GM19035 (cell line): ENCODE measurements at regions not wholly inside any gene's neighbourhood (a gene's known extent, or its start where the extent isn't known, plus 50 kb on each side); places are given as distances from the start of the nearest gene placed in this dataset.
"Not testable (repeated sequence)": the region's sequence is repeated elsewhere in the genome, so short reads cannot be mapped to it uniquely, and the experiment has no call there.

Source experiments
- ATAC-seq: cut with Tn5 transposase; IDR thresholded peaks from one replicate; pipeline ENCODE4 v1.9.1; 2021; ENCODE audit not compliant: unreplicated experiment

DNA sequence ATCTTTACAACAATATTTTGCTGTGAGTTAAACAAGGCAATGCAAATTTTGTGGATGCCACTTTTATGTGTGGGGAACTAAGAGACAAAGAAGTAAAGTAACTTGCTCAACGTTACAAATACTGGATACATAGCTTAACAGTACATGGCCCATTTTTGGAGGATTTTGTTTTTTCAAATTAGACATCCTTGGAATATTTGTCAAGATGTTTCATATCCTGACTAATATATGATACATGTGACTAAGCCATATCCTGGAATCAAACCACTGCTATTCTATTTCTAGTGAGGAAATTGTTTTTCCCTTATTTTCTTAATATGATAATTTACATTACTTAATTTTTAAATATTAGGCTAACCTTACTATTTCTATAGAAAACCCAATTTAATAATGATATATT is 529.8 kb downstream of the DMRTA1 start:
- no peak for ATAC-seq

GRCh38 chr9:22980429-22980828 is 533.8 kb downstream of the DMRTA1 start:
- ATAC-seq = not testable (repeated sequence)

- no peak for ATAC-seq
These were observed 539.9 kb downstream of the DMRTA1 start for GRCh38 chr9:22986556-22986955.

GRCh38 chr9:22990349-22990748 is 543.7 kb downstream of the DMRTA1 start:
- no peak for ATAC-seq

DNA sequence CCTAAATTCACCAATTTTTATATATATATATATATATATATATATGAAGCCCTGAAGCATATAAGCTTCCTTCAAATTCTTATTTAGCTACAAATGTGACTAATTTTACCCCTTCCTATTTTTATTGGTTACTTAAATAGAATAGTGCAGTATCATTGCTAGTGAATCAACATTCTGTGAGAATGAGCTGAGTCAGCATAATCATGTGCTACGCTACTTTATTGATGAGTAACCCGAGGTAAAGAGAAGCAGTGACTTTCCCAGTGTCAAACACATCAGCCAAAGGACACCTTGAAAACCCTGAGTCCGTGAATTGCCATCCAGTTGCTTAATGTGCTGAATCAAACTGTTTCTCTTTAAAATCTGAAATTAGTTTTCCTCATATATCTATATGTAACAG is 546.2 kb downstream of the DMRTA1 start:
- no peak for ATAC-seq

DNA sequence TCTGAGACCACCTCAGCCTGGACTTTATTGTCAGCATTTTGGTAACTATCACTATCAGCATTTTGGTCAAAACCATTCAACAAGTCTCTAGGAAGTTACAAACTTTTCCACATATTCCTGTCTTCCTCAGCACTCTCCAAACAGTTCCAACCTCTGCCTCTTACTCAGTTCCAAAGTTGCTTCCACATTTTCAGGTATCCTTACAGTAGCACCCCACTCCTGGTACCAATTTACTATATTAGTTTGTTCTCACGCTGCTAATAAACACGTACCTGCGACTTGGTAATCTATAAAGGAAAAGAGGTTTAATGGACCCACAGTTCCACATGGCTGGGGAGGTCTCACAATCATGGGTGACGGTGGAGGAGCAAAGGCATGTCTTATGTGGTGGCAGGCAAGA is 551.3 kb downstream of the DMRTA1 start:
- no peak for ATAC-seq

- no peak for ATAC-seq
These were observed 558.5 kb downstream of the DMRTA1 start for GRCh38 chr9:23005156-23005555.

- no peak for ATAC-seq
These were observed 559.5 kb downstream of the DMRTA1 start for GRCh38 chr9:23006127-23006526.

GRCh38 chr9:23011669-23012068 is 565.0 kb downstream of the DMRTA1 start:
- ATAC-seq = no peak

DNA sequence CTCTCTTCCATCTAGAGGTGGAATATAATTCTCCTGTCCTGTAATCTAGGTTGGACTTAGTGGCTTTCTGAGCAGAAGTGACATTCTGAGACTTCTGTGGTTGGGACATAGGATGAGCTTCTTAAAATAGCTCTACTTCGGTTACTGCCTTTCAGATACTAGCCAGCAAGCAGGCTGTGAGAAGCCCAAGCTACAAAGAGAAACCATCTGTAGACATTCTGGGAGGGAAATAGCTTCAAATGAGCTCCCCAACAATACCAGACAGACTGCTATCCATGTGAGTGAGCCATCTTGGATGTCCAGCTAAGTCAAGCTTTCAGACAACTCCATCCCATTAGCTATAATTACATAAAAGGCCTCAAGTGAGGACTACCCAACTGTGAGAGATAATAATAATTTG is 568.9 kb downstream of the DMRTA1 start:
- no peak for ATAC-seq

- no peak for ATAC-seq
These were observed 589.8 kb downstream of the DMRTA1 start for GRCh38 chr9:23036416-23036815.

DNA sequence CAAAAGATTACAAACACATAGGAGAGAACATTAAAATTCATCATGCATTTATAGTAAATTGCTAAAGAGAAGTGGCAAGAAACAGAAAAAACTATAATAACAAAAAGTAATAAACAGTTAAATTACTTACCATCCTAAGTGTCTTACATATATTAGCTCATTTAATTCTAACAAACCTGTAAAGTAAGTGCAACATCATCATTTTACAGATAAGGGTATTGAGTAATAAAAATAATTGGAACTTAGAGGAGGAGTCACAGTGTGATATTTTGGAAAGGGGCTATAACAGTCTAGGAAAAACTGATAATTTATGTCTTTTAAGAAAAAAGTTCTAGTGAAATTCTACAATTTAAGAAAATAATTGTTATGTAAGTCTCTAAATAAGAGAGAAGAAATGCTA is 592.8 kb downstream of the DMRTA1 start:
- no peak for ATAC-seq

DNA sequence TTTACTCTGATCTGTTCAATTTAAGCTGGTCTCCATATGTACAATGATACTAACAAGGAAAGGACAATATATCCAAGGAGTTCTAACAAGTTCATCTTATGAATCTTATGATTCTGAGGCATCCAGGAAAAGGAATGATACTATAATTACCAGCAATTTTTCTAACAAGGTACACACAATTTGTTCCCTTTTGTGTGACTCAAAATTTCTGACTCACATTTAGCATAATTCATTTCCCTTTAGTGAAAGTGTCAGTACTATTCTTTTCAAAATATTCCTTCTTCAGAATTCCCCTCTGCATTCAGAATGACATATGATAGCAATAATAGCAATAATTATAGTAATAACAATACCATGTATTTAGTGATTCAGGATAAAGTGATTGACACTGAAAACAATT is 594.8 kb downstream of the DMRTA1 start:
- ATAC-seq = no peak

DNA sequence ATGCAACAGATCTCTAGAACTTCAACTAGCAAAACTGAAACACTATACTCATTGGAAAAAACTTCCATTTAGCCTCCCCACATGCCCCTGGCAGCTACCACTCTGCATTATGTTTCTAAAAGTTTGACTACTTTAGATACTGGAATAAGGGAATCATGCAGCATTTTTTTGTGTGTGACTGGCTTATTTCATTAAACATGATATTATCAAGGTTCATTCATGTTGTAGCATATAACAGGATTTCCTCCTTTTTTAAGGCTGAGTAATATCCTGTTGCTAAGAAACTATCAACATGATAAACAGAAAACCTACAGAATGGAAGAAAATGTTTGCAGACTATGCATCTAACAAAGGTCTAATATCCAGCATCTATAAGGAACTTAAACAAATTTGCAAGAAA is 597.9 kb downstream of the DMRTA1 start:
- ATAC-seq = no peak

DNA sequence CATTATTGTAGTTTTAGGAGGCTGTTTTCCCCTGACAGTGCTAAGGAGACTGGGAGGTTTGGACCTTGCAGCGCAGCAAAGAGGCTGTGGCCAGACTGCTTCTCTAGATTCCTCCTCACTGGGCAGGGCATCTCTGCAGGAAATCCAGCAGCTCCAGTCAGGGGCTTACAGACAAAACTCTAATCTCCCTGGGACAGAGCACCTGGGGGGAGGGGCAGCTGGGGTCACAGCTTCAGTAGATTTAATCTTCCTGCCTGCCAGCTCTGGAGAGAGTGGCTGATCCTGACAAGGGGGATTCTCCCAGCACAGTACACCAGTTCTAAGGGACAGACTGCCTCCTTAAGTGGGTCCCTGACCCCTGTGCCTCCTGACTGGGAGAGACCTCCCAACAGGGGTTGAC is 599.4 kb downstream of the DMRTA1 start:
- ATAC-seq = not testable (repeated sequence)

- ATAC-seq = no peak
These were observed 603.9 kb downstream of the DMRTA1 start for GRCh38 chr9:23050548-23050947.

GRCh38 chr9:23073136-23073535 is 626.5 kb downstream of the DMRTA1 start:
- no peak for ATAC-seq

GRCh38 chr9:23079798-23080197 is 633.2 kb downstream of the DMRTA1 start:
- ATAC-seq = no peak

DNA sequence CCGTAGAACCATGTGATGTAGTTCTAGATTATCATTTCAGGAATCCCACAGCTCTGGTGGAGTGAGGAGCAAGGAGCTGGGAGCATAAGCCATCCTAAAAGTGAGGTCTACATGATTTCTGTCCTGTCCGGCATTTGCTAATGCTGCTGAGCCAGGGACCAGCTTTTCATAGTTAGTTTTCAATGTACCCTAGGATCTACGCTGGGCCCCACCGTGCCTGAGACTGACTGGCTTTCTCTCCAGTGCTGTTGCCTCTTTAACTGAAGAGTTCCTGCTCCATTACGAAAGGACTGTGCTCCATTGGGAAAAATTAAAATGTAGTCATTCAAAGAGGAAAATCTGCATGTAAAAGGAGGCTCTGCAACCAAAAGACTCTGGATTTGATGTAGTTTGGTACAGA is 634.8 kb downstream of the DMRTA1 start:
- ATAC-seq = no peak

GRCh38 chr9:23088932-23089364 is 642.3 kb downstream of the DMRTA1 start:
- ATAC-seq = no peak

DNA sequence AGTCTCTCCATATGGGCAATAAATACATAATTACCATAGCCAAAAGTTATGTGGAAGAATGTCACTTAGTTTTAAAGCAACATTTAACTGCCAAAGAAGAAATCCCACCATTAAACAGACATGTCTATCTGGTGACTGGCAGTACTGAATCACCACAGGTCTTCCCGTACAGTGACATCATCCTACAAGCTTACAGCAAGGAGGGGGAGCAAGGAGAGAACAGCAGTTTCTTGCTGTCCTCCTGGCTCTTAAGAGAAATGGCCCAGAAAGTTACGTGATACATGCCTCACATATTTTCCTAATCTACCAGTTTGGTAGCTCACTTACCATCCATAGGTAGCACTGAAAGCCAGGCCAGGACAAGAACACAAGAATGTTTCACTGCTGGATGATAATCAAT is 671.0 kb downstream of the DMRTA1 start:
- ATAC-seq = no peak

GRCh38 chr9:23120630-23121029 is 674.0 kb downstream of the DMRTA1 start:
- ATAC-seq = no peak

- ATAC-seq = no peak
These were observed 676.5 kb downstream of the DMRTA1 start for GRCh38 chr9:23123048-23123632.

DNA sequence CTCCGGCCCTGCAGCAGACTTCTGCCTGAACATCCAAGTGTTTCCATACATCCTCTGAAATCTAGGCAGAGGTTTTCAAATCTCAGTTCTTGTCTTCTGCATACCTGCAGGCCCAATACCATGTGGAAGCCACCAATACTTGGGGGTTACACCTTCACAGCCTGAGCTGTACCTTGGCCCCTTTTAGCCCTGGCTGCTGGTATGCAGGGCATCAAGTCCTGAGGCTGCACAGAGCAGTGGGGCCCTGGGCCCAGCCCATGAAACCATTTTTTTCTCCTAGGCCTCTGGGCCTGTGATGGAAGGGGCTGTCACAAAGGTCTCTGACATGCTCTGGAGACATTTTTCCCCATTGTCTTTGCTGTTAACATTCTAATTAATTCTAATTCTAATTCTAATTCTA is 680.6 kb downstream of the ELAVL2 start:
- no peak for ATAC-seq
